Neutrophil (primary cell): ENCODE measurements at regions not wholly inside any gene's neighbourhood (a gene's known extent, or its start where the extent isn't known, plus 50 kb on each side); places are given as distances from the start of the nearest gene placed in this dataset.

Experiments
- H3K27ac ChIP-seq: fragments of 200-600 bp; sonication (generic); 2 replicates; pipeline ENCODE4 v1.5.1; 2016; ENCODE audit warnings: mild to moderate bottlenecking, moderate library complexity
- H3K27me3 ChIP-seq: fragments of 200-600 bp; sonication (generic); 2 replicates; pipeline ENCODE4 v1.6.0; 2016; ENCODE audit warnings: mild to moderate bottlenecking
- H3K36me3 ChIP-seq: fragments of 200-600 bp; sonication (generic); 2 replicates; pipeline ENCODE4 v1.5.1; 2017
- H3K4me1 ChIP-seq, 2 experiments: fragments of 200-600 bp in 1 of 2; sonication (generic) in 1 of 2; 1 replicate in 1 of 2; 2 replicates in 1 of 2; pipeline versions ENCODE4 v1.5.1 to v1.6.1; 2013 to 2016; ENCODE audit warnings: low read depth in 1 of 2, low read length in 1 of 2, mild to moderate bottlenecking in 1 of 2, moderate library complexity in 1 of 2; ENCODE audit not compliant: control insufficient read depth in 1 of 2, insufficient read depth in 1 of 2
- H3K4me3 ChIP-seq, 2 experiments: fragments of 200-600 bp in 1 of 2; sonication (generic) in 1 of 2; 1 replicate in 1 of 2; 2 replicates in 1 of 2; pipeline ENCODE4 v1.5.1; 2013 to 2016; ENCODE audit warnings: low read depth in 1 of 2, low read length in 1 of 2, mild to moderate bottlenecking in 1 of 2, moderate library complexity in 1 of 2
- H3K9me3 ChIP-seq: fragments of 200-600 bp; sonication (generic); 2 replicates; pipeline ENCODE4 v1.5.1; 2016
- CTCF ChIP-seq: fragments of 200-600 bp; sonication (generic); IDR thresholded peaks from 2 replicates; pipeline ENCODE4 v1.5.1; 2016; ENCODE audit warnings: antibody characterized with exemption

- Histone ChIP-seq H3K36me3 (no peaks in the 10 kb centered on the region), H3K27ac (no peak overlapping the region), H3K4me3 (no peak overlapping the region), H3K4me1 (no peaks in the 10 kb centered on the region), H3K9me3 (no peaks in the 10 kb centered on the region), H3K27me3 (no peaks in the 10 kb centered on the region)
- TF ChIP-seq CTCF: no peak
Observed at GRCh38 chr13:88622362-88622973, 951.3 kb downstream of the SLITRK5 start.

- no peaks in the 10 kb centered on the region for H3K9me3 ChIP-seq
- H3K4me1 ChIP-seq: no peaks in the 10 kb centered on the region
- no peaks in the 10 kb centered on the region for H3K27me3 ChIP-seq
- no peak overlapping the region for H3K27ac ChIP-seq
- H3K4me3 ChIP-seq: no peak overlapping the region
- no peaks in the 10 kb centered on the region for H3K36me3 ChIP-seq
- TF ChIP-seq CTCF: no peak
Observed at GRCh38 chr13:88623150-88623549, 952.0 kb downstream of the SLITRK5 start.

GRCh38 chr13:88627071-88627470 lies 955.9 kb downstream of the SLITRK5 start:
- no peaks in the 10 kb centered on the region for H3K9me3 ChIP-seq
- TF ChIP-seq CTCF: no peak
- no peak overlapping the region for H3K27ac ChIP-seq
- no peak overlapping the region for H3K4me3 ChIP-seq
- H3K27me3 ChIP-seq: no peaks in the 10 kb centered on the region
- H3K4me1 ChIP-seq: no peaks in the 10 kb centered on the region
- H3K36me3 ChIP-seq: no peaks in the 10 kb centered on the region

- H3K27ac ChIP-seq: no peak overlapping the region
- H3K4me3 ChIP-seq: no peak overlapping the region
- H3K9me3 ChIP-seq: no peaks in the 10 kb centered on the region
- H3K27me3 ChIP-seq: no peaks in the 10 kb centered on the region
- no peak for TF ChIP-seq CTCF
- H3K4me1 ChIP-seq: no peaks in the 10 kb centered on the region
- no peaks in the 10 kb centered on the region for H3K36me3 ChIP-seq
Observed at GRCh38 chr13:88628882-88629281, 957.7 kb downstream of the SLITRK5 start.

- Histone ChIP-seq H3K4me1 (no peaks in the 10 kb centered on the region), H3K27ac (no peak overlapping the region)
Observed at GRCh38 chr13:88637935-88638334, 966.8 kb downstream of the SLITRK5 start.

More at GRCh38 chr13:88637935-88638334, 966.8 kb downstream of the SLITRK5 start:
- Histone ChIP-seq H3K9me3 (peaks cover 5% of the 10 kb centered on the region), H3K36me3 (no peaks in the 10 kb centered on the region), H3K27me3 (no peaks in the 10 kb centered on the region), H3K4me3 (no peak overlapping the region)
- TF ChIP-seq CTCF: no peak
